Natural killer cell treated with Interleukin-12 subunit alpha and Interleukin-12 subunit beta and Interleukin-15 and Interleukin-18, amount 100 ng/mL, for 72 hours (primary cell): ENCODE measurements at regions not wholly inside any gene's neighbourhood (a gene's known extent, or its start where the extent isn't known, plus 50 kb on each side); places are given as distances from the start of the nearest gene placed in this dataset.

Experiments used
- ATAC-seq, 2 donors: fragments of 150-1000 bp; cut with Tn5 transposase in 1 of 2; sonication (Bioruptor Pico), chemical (Tn5 transposase) in 1 of 2; 2 replicates each; pipeline ENCODE4 v1.10.0; 2021
- DNase-seq: peaks from one replicate; pipeline ENCODE4 v3.0.0; 2022; ENCODE audit warnings: low spot score
- H3K27ac Mint-ChIP-seq, 2 donors: 1 replicate in 1 of 2; 2 replicates in 1 of 2; pipeline ENCODE4 v1.8.0; 2022; ENCODE audit warnings: mixed read lengths in 2 of 2, mild to moderate bottlenecking in 1 of 2, moderate library complexity in 1 of 2
- H3K27me3 Mint-ChIP-seq, 2 donors: 1 replicate in 1 of 2; 2 replicates in 1 of 2; pipeline ENCODE4 v1.8.0; 2022; ENCODE audit warnings: mixed read lengths in 2 of 2
- H3K36me3 Mint-ChIP-seq: one replicate; pipeline ENCODE4 v1.8.0; 2022; ENCODE audit warnings: mixed read lengths
- H3K4me1 Mint-ChIP-seq, 2 donors: 1 replicate in 1 of 2; 2 replicates in 1 of 2; pipeline ENCODE4 v1.8.0; 2022; ENCODE audit warnings: low read depth in 2 of 2, mixed read lengths in 2 of 2, mild to moderate bottlenecking in 1 of 2
- H3K4me3 Mint-ChIP-seq: one replicate; pipeline ENCODE4 v1.8.0; 2022; ENCODE audit warnings: mixed read lengths
- H3K9me3 Mint-ChIP-seq: 2 replicates; pipeline ENCODE4 v1.8.0; 2022; ENCODE audit warnings: mixed read lengths

- H3K36me3 Mint-ChIP-seq, result peaks cover 18% of the 10 kb centered on the region
- H3K4me1 Mint-ChIP-seq, result no peaks in the 10 kb centered on the region
- peaks cover 14 to 23% of the 10 kb centered on the region in 2 donors for H3K27me3 Mint-ChIP-seq
- DNase-seq (no peak), ATAC-seq (no peak)
- peaks cover 4% of the 10 kb centered on the region for H3K9me3 Mint-ChIP-seq
- no peak overlapping the region for H3K4me3 Mint-ChIP-seq
- H3K27ac Mint-ChIP-seq, result no peak overlapping the region
Measured at GRCh38 chr3:67804578-67804977, 150.2 kb upstream of the SUCLG2 start.

- Mint-ChIP-seq H3K27ac (no peak overlapping the region), H3K36me3 (peaks cover 18% of the 10 kb centered on the region), H3K4me1 (no peaks in the 10 kb centered on the region), H3K9me3 (peaks cover 4% of the 10 kb centered on the region), H3K4me3 (no peak overlapping the region), H3K27me3 (peaks cover 14 to 26% of the 10 kb centered on the region in 2 donors)
- ATAC-seq (no peak), DNase-seq (no peak)
Measured at GRCh38 chr3:67804089-67804488, 149.7 kb upstream of the SUCLG2 start.

GRCh38 chr3:67798412-67798811 is 144.0 kb upstream of the SUCLG2 start:
- Mint-ChIP-seq H3K27ac (no peak overlapping the region), H3K27me3 (peaks cover 22 to 49% of the 10 kb centered on the region in 2 donors), H3K4me1 (peaks cover 4 to 6% of the 10 kb centered on the region in 2 donors), H3K4me3 (no peak overlapping the region), H3K9me3 (no peaks in the 10 kb centered on the region), H3K36me3 (peaks cover 11% of the 10 kb centered on the region)
- ATAC-seq (no peak), DNase-seq (no peak)

GRCh38 chr3:67791620-67792019 is 137.2 kb upstream of the SUCLG2 start:
- DNase-seq (no peak), ATAC-seq (no peak)
- H3K27ac Mint-ChIP-seq, result no peak overlapping the region
- no peaks in the 10 kb centered on the region for H3K9me3 Mint-ChIP-seq
- H3K36me3 Mint-ChIP-seq, result no peaks in the 10 kb centered on the region
- H3K4me1 Mint-ChIP-seq, result peaks cover 10 to 12% of the 10 kb centered on the region in 2 donors
- peaks cover 26 to 32% of the 10 kb centered on the region in 2 donors for H3K27me3 Mint-ChIP-seq
- no peak overlapping the region for H3K4me3 Mint-ChIP-seq

GRCh38 chr3:67790043-67790442 is 135.6 kb upstream of the SUCLG2 start:
- Mint-ChIP-seq H3K36me3 (peaks cover 13% of the 10 kb centered on the region), H3K9me3 (peaks cover 2% of the 10 kb centered on the region), H3K27me3 (peaks cover 26 to 34% of the 10 kb centered on the region in 2 donors), H3K4me1 (peaks cover 7% of the 10 kb centered on the region in 2 donors), H3K4me3 (no peak overlapping the region), H3K27ac (no peak overlapping the region)
- DNase-seq (peak; percentile 67), ATAC-seq (peak; percentile 80 to 81)

- H3K4me1 Mint-ChIP-seq, result peaks cover 6% of the 10 kb centered on the region in 2 donors
- H3K27ac Mint-ChIP-seq, result no peak overlapping the region
- peaks cover 28 to 35% of the 10 kb centered on the region in 2 donors for H3K27me3 Mint-ChIP-seq
- H3K4me3 Mint-ChIP-seq, result no peak overlapping the region
- peaks cover 4% of the 10 kb centered on the region for H3K9me3 Mint-ChIP-seq
- H3K36me3 Mint-ChIP-seq, result peaks cover 19% of the 10 kb centered on the region
- no peak for ATAC-seq
- DNase-seq, result no peak
Measured at GRCh38 chr3:67788396-67788795, 134.0 kb upstream of the SUCLG2 start.

- H3K27me3 Mint-ChIP-seq, result peaks cover 22 to 23% of the 10 kb centered on the region in 2 donors
- DNase-seq, result no peak
- peaks cover 19% of the 10 kb centered on the region for H3K36me3 Mint-ChIP-seq
- H3K4me3 Mint-ChIP-seq, result no peak overlapping the region
- H3K4me1 Mint-ChIP-seq, result no peaks in the 10 kb centered on the region
- no peak for ATAC-seq
- H3K27ac Mint-ChIP-seq, result no peak overlapping the region
- peaks cover 7% of the 10 kb centered on the region for H3K9me3 Mint-ChIP-seq
Measured at GRCh38 chr3:67783281-67784250, 129.2 kb upstream of the SUCLG2 start.

- DNase-seq (no peak), ATAC-seq (no peak)
- Mint-ChIP-seq H3K4me3 (no peak overlapping the region), H3K4me1 (no peaks in the 10 kb centered on the region), H3K27ac (no peak overlapping the region), H3K36me3 (peaks cover 19% of the 10 kb centered on the region), H3K9me3 (peaks cover 11% of the 10 kb centered on the region), H3K27me3 (peaks cover 21 to 24% of the 10 kb centered on the region in 2 donors)
Measured at GRCh38 chr3:67781871-67782270, 127.5 kb upstream of the SUCLG2 start.

- Mint-ChIP-seq H3K36me3 (peaks cover 19% of the 10 kb centered on the region), H3K27ac (no peak overlapping the region), H3K4me3 (no peak overlapping the region), H3K9me3 (peaks cover 14% of the 10 kb centered on the region), H3K4me1 (no peaks in the 10 kb centered on the region), H3K27me3 (peaks cover 14 to 21% of the 10 kb centered on the region in 2 donors)
- ATAC-seq, result no peak
- DNase-seq, result no peak
Measured at GRCh38 chr3:67781218-67781617, 126.8 kb upstream of the SUCLG2 start.

GRCh38 chr3:67774676-67775075 is 120.3 kb upstream of the SUCLG2 start:
- Mint-ChIP-seq H3K4me1 (no peaks in the 10 kb centered on the region), H3K9me3 (peaks cover 8% of the 10 kb centered on the region), H3K27me3 (peaks cover 24 to 27% of the 10 kb centered on the region in 2 donors), H3K4me3 (no peak overlapping the region), H3K27ac (no peak overlapping the region), H3K36me3 (no peaks in the 10 kb centered on the region)
- ATAC-seq (no peak), DNase-seq (no peak)

- H3K4me3 Mint-ChIP-seq, result no peak overlapping the region
- no peak overlapping the region for H3K27ac Mint-ChIP-seq
- DNase-seq (no peak), ATAC-seq (no peak)
- H3K4me1 Mint-ChIP-seq, result no peaks in the 10 kb centered on the region
- peaks cover 25% of the 10 kb centered on the region for H3K9me3 Mint-ChIP-seq
- peaks cover 23% of the 10 kb centered on the region for H3K36me3 Mint-ChIP-seq
- peaks cover 17 to 21% of the 10 kb centered on the region in 2 donors for H3K27me3 Mint-ChIP-seq
Measured at GRCh38 chr3:67765575-67765974, 111.2 kb upstream of the SUCLG2 start.

GRCh38 chr3:67745296-67745695 is 90.9 kb upstream of the SUCLG2 start:
- H3K9me3 Mint-ChIP-seq, result no peaks in the 10 kb centered on the region
- H3K4me3 Mint-ChIP-seq, result no peak overlapping the region
- H3K27me3 Mint-ChIP-seq, result peaks cover 12 to 19% of the 10 kb centered on the region in 2 donors
- ATAC-seq, result no peak
- no peak for DNase-seq
- H3K4me1 Mint-ChIP-seq, result no peaks in the 10 kb centered on the region
- peaks cover 15% of the 10 kb centered on the region for H3K36me3 Mint-ChIP-seq
- H3K27ac Mint-ChIP-seq, result no peak overlapping the region

- ATAC-seq, result no peak
- no peak for DNase-seq
- H3K27me3 Mint-ChIP-seq, result peaks cover 14 to 25% of the 10 kb centered on the region in 2 donors
- H3K27ac Mint-ChIP-seq, result no peak overlapping the region
- peaks cover 11% of the 10 kb centered on the region for H3K36me3 Mint-ChIP-seq
- no peak overlapping the region for H3K4me3 Mint-ChIP-seq
- no peaks in the 10 kb centered on the region for H3K9me3 Mint-ChIP-seq
- H3K4me1 Mint-ChIP-seq, result no peaks in the 10 kb centered on the region
Measured at GRCh38 chr3:67744699-67745098, 90.3 kb upstream of the SUCLG2 start.

GRCh38 chr3:67739851-67740250 is 85.4 kb upstream of the SUCLG2 start:
- peaks cover 11% of the 10 kb centered on the region for H3K36me3 Mint-ChIP-seq
- H3K27me3 Mint-ChIP-seq, result peaks cover 22 to 27% of the 10 kb centered on the region in 2 donors
- DNase-seq, result no peak
- H3K4me1 Mint-ChIP-seq, result no peaks in the 10 kb centered on the region
- H3K9me3 Mint-ChIP-seq, result no peaks in the 10 kb centered on the region
- no peak overlapping the region for H3K4me3 Mint-ChIP-seq
- ATAC-seq, result no peak
- H3K27ac Mint-ChIP-seq, result no peak overlapping the region
